Gastrocnemius medialis (tissue), 4 donors: ENCODE measurements at regions not wholly inside any gene's neighbourhood (a gene's known extent, or its start where the extent isn't known, plus 50 kb on each side); places are given as distances from the start of the nearest gene placed in this dataset.

ENCODE experiments used
- POLR2A ChIP-seq, 2 donors: fragments of 450-650 bp; IDR thresholded peaks; one replicate each; pipeline ENCODE4 v1.6.1; 2017; ENCODE audit warnings: antibody characterized with exemption in 2 of 2, mild to moderate bottlenecking in 2 of 2, moderate library complexity in 2 of 2
- TF ChIP-seq, protein P1 (sequence below), 5 experiments: fragments of 450-650 bp in 3 of 5; fragments of 200-600 bp in 2 of 5; sonication (generic) in 2 of 5; IDR thresholded peaks in 4 of 5; conservative IDR thresholded peaks in 1 of 5; 1 replicate in 4 of 5; 2 replicates in 1 of 5; pipeline ENCODE4 v1.5.1; 2016 to 2019; ENCODE audit warnings: antibody characterized with exemption in 5 of 5, mild to moderate bottlenecking in 3 of 5, moderate library complexity in 3 of 5

DNA sequence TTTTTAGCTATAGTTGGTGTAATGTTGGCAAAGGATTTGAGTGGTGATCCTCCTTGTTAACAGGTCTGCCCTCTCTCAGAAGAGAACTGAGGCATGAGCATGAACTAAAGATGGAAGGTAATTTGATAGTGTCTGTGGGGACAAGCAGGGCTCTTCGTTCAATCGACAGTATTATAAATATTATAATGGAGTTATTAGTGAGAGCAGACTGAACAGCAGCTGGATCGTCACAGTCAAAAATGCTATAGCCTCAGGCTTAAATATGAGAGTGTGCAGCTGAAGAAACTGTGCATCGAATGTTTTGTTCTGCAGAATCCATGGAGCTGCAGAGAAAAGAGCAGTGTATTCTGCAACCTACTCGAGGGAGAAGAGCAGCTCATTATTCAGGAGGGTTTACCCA is 757.3 kb downstream of the DNAH5 start:
- TF ChIP-seq, protein P1, sequence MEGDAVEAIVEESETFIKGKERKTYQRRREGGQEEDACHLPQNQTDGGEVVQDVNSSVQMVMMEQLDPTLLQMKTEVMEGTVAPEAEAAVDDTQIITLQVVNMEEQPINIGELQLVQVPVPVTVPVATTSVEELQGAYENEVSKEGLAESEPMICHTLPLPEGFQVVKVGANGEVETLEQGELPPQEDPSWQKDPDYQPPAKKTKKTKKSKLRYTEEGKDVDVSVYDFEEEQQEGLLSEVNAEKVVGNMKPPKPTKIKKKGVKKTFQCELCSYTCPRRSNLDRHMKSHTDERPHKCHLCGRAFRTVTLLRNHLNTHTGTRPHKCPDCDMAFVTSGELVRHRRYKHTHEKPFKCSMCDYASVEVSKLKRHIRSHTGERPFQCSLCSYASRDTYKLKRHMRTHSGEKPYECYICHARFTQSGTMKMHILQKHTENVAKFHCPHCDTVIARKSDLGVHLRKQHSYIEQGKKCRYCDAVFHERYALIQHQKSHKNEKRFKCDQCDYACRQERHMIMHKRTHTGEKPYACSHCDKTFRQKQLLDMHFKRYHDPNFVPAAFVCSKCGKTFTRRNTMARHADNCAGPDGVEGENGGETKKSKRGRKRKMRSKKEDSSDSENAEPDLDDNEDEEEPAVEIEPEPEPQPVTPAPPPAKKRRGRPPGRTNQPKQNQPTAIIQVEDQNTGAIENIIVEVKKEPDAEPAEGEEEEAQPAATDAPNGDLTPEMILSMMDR (IDR thresholded peaks at IDR 0.05 in 4 of 5, conservative IDR thresholded peaks at IDR 0.05 in 1 of 5): no peak
- TF ChIP-seq POLR2A (IDR thresholded peaks at IDR 0.05): no peak
